ENCODE measurements at regions not wholly inside any gene's neighbourhood (a gene's known extent, or its start where the extent isn't known, plus 50 kb on each side); places are given as distances from the start of the nearest gene placed in this dataset.

DNA sequence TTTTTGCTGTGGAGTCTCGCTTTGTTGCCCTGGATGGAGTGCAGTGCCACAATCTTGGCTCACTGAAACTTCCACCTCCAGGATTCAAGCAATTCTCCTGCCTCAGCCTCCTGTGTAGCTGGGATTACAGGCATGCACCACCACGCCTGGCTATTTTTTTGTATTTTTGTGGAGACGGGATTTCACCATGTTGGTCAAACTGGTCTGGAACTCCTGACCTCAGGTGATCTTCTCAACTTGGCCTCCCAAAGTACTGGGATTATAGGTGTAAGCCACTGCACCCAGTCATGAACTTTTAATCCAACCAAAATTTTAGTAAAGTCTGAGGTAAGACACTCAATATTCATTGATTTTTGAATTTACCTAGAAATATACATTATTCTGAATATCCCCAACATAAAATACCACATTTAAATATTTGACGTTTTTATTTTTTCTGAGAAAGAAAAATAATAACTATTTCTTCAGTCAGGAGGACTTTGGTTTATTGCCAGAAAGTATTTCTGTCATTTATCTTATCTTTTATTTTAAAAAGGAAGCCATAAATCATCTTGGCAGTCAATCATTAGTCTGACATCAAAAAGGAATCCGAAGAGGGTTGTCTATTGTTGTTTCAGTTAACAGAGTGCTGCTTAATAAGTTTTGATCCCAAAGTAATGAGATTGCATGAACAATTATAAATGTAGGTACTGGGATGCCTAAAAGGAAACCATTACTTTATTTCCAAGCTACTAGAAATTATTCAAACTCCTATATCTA lies 102.2 kb upstream of the GRIA4 start:
- TF ChIP-seq CTCF (conservative IDR thresholded peaks at IDR 0.05) (no peak), EZH2 (IDR thresholded peaks at IDR 0.05; ENCODE audit: low read depth) (no peak)
- H3K27ac ChIP-seq, result no peak overlapping the region
- no peak overlapping the region for H3K4me2 ChIP-seq
- H3K27me3 ChIP-seq (ENCODE audit: insufficient read depth, low read depth), result no peaks in the 10 kb centered on the region
- no peak overlapping the region for H3K4me3 ChIP-seq
- no peaks in the 10 kb centered on the region; the same call in none of the 2 replicates for H3K9me2 ChIP-seq (ENCODE audit: insufficient read depth)
- H4K20me1 ChIP-seq (ENCODE audit: insufficient read depth), result no peaks in the 10 kb centered on the region; the same call in 1 of the 2 replicates
- intact Hi-C loops (cut with micrococcal nuclease; ENCODE audit: unreplicated experiment), result no loop called here
- no peak for DNase-seq
- BruUV-seq (replicated peaks), result no TSS peak
- no peaks in the 10 kb centered on the region for H3K79me2 ChIP-seq (ENCODE audit: low read depth)
- no peaks in the 10 kb centered on the region for H3K4me1 ChIP-seq (replicated peaks; ENCODE audit: insufficient read depth)
- H3F3A ChIP-seq (ENCODE audit: insufficient read depth, low read depth), result no peaks in the 10 kb centered on the region
- no peaks in the 10 kb centered on the region for H3K36me3 ChIP-seq (ENCODE audit: low read depth)
- no peaks in the 10 kb centered on the region for H3K9me3 ChIP-seq (ENCODE audit: insufficient read depth, low read depth)
- ChIA-PET POLR2A (ENCODE audit: unreplicated experiment) (no interaction called here), CTCF (no interaction called here)
- no peak overlapping the region for H2AFZ ChIP-seq

DNA sequence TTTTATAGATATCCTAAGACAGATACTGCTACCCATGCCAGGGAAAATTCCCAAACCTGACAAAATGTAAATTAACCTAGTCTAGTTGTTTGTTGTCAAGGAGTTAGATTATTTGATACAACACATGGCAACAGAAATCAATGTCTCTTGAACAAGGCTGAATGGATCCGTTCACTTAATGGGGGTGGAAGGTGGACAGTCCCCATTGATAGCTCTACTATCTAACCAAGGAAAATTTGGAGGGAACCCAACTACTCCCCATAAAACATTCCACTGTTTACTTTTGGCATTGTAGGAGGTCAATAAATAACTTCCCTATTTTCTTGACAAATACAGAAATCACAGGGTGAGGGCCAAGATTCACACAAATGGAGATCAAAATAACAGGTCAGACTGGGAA lies 117.9 kb upstream of the GRIA4 start:
- no peak for DNase-seq
- H3K27me3 ChIP-seq (ENCODE audit: insufficient read depth, low read depth), result no peaks in the 10 kb centered on the region
- H3K4me2 ChIP-seq, result no peak overlapping the region
- intact Hi-C loops (cut with micrococcal nuclease; ENCODE audit: unreplicated experiment), result no loop called here
- H3K9me2 ChIP-seq (ENCODE audit: insufficient read depth), result no peaks in the 10 kb centered on the region
- H3K36me3 ChIP-seq (ENCODE audit: low read depth), result no peaks in the 10 kb centered on the region
- H3K9me3 ChIP-seq (ENCODE audit: insufficient read depth, low read depth), result peaks cover 3% of the 10 kb centered on the region; the same call in 1 of the 2 replicates
- CTCF ChIA-PET, result no interaction called here
- H2AFZ ChIP-seq, result no peak overlapping the region
- no peaks in the 10 kb centered on the region for H3F3A ChIP-seq (ENCODE audit: insufficient read depth, low read depth)
- no peak for TF ChIP-seq CTCF (conservative IDR thresholded peaks at IDR 0.05)
- TF ChIP-seq EZH2 (IDR thresholded peaks at IDR 0.05; ENCODE audit: low read depth), result no peak
- no peaks in the 10 kb centered on the region for H4K20me1 ChIP-seq (ENCODE audit: insufficient read depth)
- H3K79me2 ChIP-seq (ENCODE audit: low read depth), result no peaks in the 10 kb centered on the region
- no peak overlapping the region for H3K27ac ChIP-seq
- no peaks in the 10 kb centered on the region for H3K4me1 ChIP-seq (replicated peaks; ENCODE audit: insufficient read depth)
- POLR2A ChIA-PET (ENCODE audit: unreplicated experiment), result no interaction called here
- no peak overlapping the region for H3K4me3 ChIP-seq
- BruUV-seq (replicated peaks), result no TSS peak

- peaks cover 3% of the 10 kb centered on the region; the same call in 1 of the 2 replicates for H3K9me3 ChIP-seq (ENCODE audit: insufficient read depth, low read depth)
- H3F3A ChIP-seq (ENCODE audit: insufficient read depth, low read depth), result no peaks in the 10 kb centered on the region
- no peaks in the 10 kb centered on the region for H3K4me1 ChIP-seq (replicated peaks; ENCODE audit: insufficient read depth)
- no peak for DNase-seq
- H4K20me1 ChIP-seq (ENCODE audit: insufficient read depth), result no peaks in the 10 kb centered on the region
- no peaks in the 10 kb centered on the region for H3K27me3 ChIP-seq (ENCODE audit: insufficient read depth, low read depth)
- no peaks in the 10 kb centered on the region for H3K9me2 ChIP-seq (ENCODE audit: insufficient read depth)
- no peaks in the 10 kb centered on the region for H3K36me3 ChIP-seq (ENCODE audit: low read depth)
- H2AFZ ChIP-seq, result no peak overlapping the region
- no TSS peak for BruUV-seq (replicated peaks)
- H3K4me3 ChIP-seq, result no peak overlapping the region
- H3K4me2 ChIP-seq, result no peak overlapping the region
- ChIA-PET POLR2A (ENCODE audit: unreplicated experiment) (no interaction called here), CTCF (no interaction called here)
- intact Hi-C loops (cut with micrococcal nuclease; ENCODE audit: unreplicated experiment), result no loop called here
- no peaks in the 10 kb centered on the region for H3K79me2 ChIP-seq (ENCODE audit: low read depth)
- H3K27ac ChIP-seq, result no peak overlapping the region
- TF ChIP-seq CTCF (conservative IDR thresholded peaks at IDR 0.05) (no peak), EZH2 (IDR thresholded peaks at IDR 0.05; ENCODE audit: low read depth) (no peak)
These were observed 118.5 kb upstream of the GRIA4 start for GRCh38 chr11:105491394-105491793.

All from PC-9 (cell line).